ENCODE measurements at regions not wholly inside any gene's neighbourhood (a gene's known extent, or its start where the extent isn't known, plus 50 kb on each side); places are given as distances from the start of the nearest gene placed in this dataset.

DNA sequence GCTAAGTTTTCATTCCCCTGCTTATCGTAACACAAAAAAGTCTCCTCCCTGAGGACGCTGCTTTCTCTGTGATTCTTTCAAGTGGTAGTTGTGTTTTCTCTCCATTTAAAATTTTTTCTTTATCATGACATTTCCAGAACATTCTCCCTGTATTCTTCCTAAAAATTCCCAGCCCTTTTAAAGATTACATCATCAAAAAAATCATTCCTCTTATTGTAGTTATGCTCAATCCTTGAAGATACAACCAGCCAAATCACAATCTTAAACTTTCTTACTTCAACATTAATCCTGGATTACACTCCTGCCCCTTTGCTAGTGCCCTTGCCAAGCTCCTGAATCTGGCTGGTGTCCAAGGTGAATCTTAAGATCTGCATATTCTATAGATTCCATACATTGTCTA is 163.7 kb upstream of the CBLB start:
- no peak for TF ChIP-seq CTCF (IDR thresholded peaks at IDR 0.05)
- intact Hi-C loops (cut with DNase I) = no loop called here
- ATAC-seq = no peak
- H3K36me3 ChIP-seq = no peaks in the 10 kb centered on the region
- DNase-seq = no peak
- H3K4me3 ChIP-seq = no peak overlapping the region
- no peaks in the 10 kb centered on the region for H3K9me3 ChIP-seq
- no peaks in the 10 kb centered on the region for H3K4me1 ChIP-seq
- no peak overlapping the region for H3K27ac ChIP-seq
- no peaks in the 10 kb centered on the region for H3K27me3 ChIP-seq

DNA sequence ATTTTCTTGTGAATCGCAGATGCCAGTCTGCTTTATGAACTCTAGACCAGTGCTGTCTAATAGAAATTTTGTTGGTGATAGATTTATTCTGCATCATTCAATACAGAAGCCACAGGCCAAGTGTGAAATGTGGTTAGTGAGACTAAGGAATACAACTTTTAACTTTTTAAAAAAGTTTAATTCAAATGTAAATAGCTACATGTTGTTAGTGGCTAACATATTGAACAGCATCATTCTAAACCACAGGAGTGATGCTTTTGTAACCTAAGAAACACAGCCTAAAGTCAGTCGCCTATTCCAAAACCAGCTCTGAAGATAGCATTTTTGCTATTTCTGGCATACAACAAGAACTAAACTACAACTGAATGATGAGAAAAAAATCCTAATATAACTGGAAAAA is 164.8 kb upstream of the CBLB start:
- Histone ChIP-seq H3K4me1 (no peaks in the 10 kb centered on the region), H3K27ac (no peak overlapping the region), H3K9me3 (no peaks in the 10 kb centered on the region), H3K36me3 (no peaks in the 10 kb centered on the region), H3K4me3 (no peak overlapping the region), H3K27me3 (no peaks in the 10 kb centered on the region)
- DNase-seq = no peak
- intact Hi-C loops (cut with DNase I) = no loop called here
- TF ChIP-seq CTCF (IDR thresholded peaks at IDR 0.05) = no peak
- no peak for ATAC-seq

GRCh38 chr3:106034313-106034712 is 165.5 kb upstream of the CBLB start:
- Histone ChIP-seq H3K4me3 (no peak overlapping the region), H3K27ac (no peak overlapping the region), H3K27me3 (no peaks in the 10 kb centered on the region), H3K9me3 (no peaks in the 10 kb centered on the region), H3K4me1 (no peaks in the 10 kb centered on the region), H3K36me3 (no peaks in the 10 kb centered on the region)
- ATAC-seq (no peak), DNase-seq (no peak)
- TF ChIP-seq CTCF (IDR thresholded peaks at IDR 0.05) = no peak
- intact Hi-C loops (cut with DNase I) = no loop called here

- intact Hi-C loops (cut with DNase I) = no loop called here
- Histone ChIP-seq H3K9me3 (no peaks in the 10 kb centered on the region), H3K36me3 (no peaks in the 10 kb centered on the region), H3K27me3 (no peaks in the 10 kb centered on the region), H3K4me1 (no peaks in the 10 kb centered on the region), H3K4me3 (no peak overlapping the region), H3K27ac (no peak overlapping the region)
- DNase-seq (no peak), ATAC-seq (no peak)
- TF ChIP-seq CTCF (IDR thresholded peaks at IDR 0.05) = no peak
Observed at GRCh38 chr3:106035619-106036018, 166.8 kb upstream of the CBLB start.

GRCh38 chr3:106036696-106037095 is 167.9 kb upstream of the CBLB start:
- ATAC-seq (no peak), DNase-seq (no peak)
- H3K4me3 ChIP-seq = no peak overlapping the region
- intact Hi-C loops (cut with DNase I) = no loop called here
- H3K9me3 ChIP-seq = no peaks in the 10 kb centered on the region
- no peak overlapping the region for H3K27ac ChIP-seq
- no peak for TF ChIP-seq CTCF (IDR thresholded peaks at IDR 0.05)
- no peaks in the 10 kb centered on the region for H3K36me3 ChIP-seq
- no peaks in the 10 kb centered on the region for H3K27me3 ChIP-seq
- H3K4me1 ChIP-seq = no peaks in the 10 kb centered on the region

DNA sequence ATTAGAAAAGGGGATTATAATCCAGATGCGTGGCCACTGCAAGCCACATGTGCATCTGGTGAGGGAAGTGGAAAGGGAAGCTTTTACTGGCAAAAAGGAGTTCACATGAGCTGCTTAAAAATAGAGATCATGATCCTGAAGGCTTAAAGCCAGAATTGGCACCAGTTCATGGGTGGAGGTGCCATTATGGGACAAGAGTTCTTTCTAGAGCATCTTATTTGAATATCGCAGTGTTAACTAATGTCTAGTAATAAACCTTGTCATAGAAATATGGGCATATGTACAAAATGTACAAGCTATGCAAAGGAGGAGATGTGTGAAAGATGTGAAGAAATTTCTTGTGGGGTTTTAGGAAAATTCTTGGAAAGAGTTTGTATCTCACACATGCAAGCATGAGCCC is 178.4 kb upstream of the CBLB start:
- no peaks in the 10 kb centered on the region for H3K36me3 ChIP-seq
- no peaks in the 10 kb centered on the region for H3K27me3 ChIP-seq
- H3K4me3 ChIP-seq = no peak overlapping the region
- ATAC-seq = no peak
- TF ChIP-seq CTCF (IDR thresholded peaks at IDR 0.05) = no peak
- no peak for DNase-seq
- H3K4me1 ChIP-seq = no peaks in the 10 kb centered on the region
- intact Hi-C loops (cut with DNase I) = no loop called here
- H3K27ac ChIP-seq = no peak overlapping the region
- H3K9me3 ChIP-seq = no peaks in the 10 kb centered on the region
